HUES6 (cell line): ENCODE measurements at regions not wholly inside any gene's neighbourhood (a gene's known extent, or its start where the extent isn't known, plus 50 kb on each side); places are given as distances from the start of the nearest gene placed in this dataset.
"Not testable (repeated sequence)": the region's sequence is repeated elsewhere in the genome, so short reads cannot be mapped to it uniquely, and the experiment has no call there.

Experiments
- H3K27ac ChIP-seq: 2 replicates; pipeline ENCODE4 v1.7.0; 2013; ENCODE audit warnings: low read depth, mild to moderate bottlenecking, low read length, inconsistent platforms
- H3K27me3 ChIP-seq: 2 replicates; pipeline ENCODE4 v1.6.1; 2013; ENCODE audit warnings: low read length; ENCODE audit not compliant: control insufficient read depth, insufficient read depth
- H3K36me3 ChIP-seq: 2 replicates; pipeline ENCODE4 v1.6.1; 2013; ENCODE audit warnings: low read length; ENCODE audit not compliant: control insufficient read depth, insufficient read depth
- H3K4me1 ChIP-seq: 2 replicates; pipeline ENCODE4 v1.6.1; 2013; ENCODE audit warnings: low read length; ENCODE audit not compliant: control insufficient read depth, insufficient read depth
- H3K4me3 ChIP-seq: 2 replicates; pipeline ENCODE4 v1.5.1; 2013; ENCODE audit warnings: low read depth, low read length
- H3K9ac ChIP-seq: one replicate; pipeline ENCODE4 v1.6.1; 2013; ENCODE audit warnings: mild to moderate bottlenecking, low read length
- H3K9me3 ChIP-seq: 2 replicates; pipeline ENCODE4 v1.6.1; 2013; ENCODE audit warnings: low read depth, low read length; ENCODE audit not compliant: control insufficient read depth, insufficient read depth

DNA sequence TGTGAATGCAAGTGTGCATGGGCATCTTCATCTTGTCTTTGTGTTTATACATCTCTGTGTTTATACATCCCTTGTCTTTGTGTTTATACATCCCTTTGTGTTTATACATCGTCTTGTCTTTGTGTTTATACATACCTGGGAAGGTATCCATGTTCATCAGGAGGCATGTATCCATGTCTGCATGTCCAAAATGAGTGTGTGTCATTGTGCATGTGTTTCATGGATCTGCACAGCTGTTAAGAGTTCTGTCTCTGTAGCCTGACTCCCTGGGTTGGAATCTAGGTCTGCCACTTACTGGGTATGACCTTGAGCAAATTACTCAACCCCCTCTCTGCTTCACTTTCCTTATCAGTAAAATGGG lies 50.1 kb upstream of the SIRPA start:
- Histone ChIP-seq H3K9me3 (peaks cover under 1% of the 10 kb centered on the region; the same call in 1 of the 2 replicates), H3K4me1 (peaks cover 14% of the 10 kb centered on the region; the same call in 1 of the 2 replicates), H3K27me3 (no peaks in the 10 kb centered on the region), H3K36me3 (no peaks in the 10 kb centered on the region), H3K9ac (no peak overlapping the region), H3K27ac (no peak overlapping the region), H3K4me3 (no peak overlapping the region)

DNA sequence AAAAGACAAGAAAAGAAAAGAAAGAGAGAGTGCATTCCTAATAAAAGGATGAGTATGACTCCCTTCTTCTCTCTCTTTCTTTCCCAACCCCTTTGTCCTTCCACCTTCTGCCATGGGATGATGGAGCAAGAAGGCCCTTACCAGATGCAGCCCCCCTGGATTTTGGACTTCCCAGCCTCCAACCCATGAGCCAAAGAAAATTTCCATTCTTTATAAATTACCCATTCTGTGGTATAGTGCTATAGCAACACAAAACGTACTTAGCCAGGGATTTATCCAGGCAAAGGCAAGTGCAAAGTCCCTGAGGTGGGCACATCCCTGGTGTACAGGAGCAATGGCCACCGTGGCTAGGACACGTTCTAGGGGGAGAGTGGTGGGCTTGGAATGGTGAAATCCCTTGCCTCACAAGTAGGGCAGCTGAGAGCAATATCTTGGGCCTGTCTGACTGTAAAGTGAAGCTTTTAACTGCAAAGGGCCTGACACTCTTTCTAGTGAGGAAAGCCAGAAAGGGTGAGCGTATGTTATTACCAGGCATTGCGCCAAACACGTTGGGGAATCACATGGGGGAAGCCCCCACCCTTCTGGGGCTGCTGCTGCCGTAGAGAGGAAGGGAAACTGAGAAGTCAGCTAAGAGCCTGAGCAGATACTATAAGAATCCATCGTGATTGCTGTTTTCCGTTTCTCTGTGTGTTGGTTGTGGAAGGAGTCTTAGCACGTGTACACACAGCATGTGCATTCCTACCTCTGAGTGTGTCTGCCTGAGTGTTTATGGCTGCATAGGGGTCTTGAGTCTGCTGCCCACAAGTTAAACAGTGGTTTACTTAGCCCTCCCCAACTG lies 50.7 kb upstream of the SIRPA start:
- H3K36me3 ChIP-seq: no peaks in the 10 kb centered on the region
- H3K27me3 ChIP-seq: no peaks in the 10 kb centered on the region
- no peak overlapping the region for H3K27ac ChIP-seq
- H3K9ac ChIP-seq: no peak overlapping the region
- H3K9me3 ChIP-seq: peaks cover 2% of the 10 kb centered on the region; the same call in 1 of the 2 replicates
- peaks cover 15% of the 10 kb centered on the region; the same call in 1 of the 2 replicates for H3K4me1 ChIP-seq
- no peak overlapping the region for H3K4me3 ChIP-seq

DNA sequence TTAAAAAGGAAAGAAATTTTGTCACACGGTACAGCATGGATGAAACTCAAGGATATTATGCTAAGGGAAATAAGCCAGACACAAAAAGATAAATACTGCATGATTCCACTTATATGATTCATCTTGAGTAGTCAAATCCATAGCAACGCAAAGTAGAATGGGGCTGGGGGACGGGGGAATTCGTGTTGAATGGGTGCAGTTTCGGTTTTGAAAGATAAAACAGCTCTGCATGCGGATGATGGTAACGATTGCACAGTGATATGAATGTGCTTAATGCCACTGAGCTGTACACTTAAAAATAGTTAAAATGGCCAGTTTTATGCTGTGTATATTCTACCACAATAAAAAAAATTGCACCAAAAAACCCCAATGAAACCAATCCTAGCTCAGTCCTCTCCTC lies 52.9 kb upstream of the SIRPA start:
- Histone ChIP-seq H3K27me3 (no peaks in the 10 kb centered on the region), H3K36me3 (no peaks in the 10 kb centered on the region), H3K27ac (no peak overlapping the region), H3K4me3 (no peak overlapping the region), H3K9me3 (peaks cover 9% of the 10 kb centered on the region; the same call in 1 of the 2 replicates), H3K9ac (no peak overlapping the region), H3K4me1 (peaks cover 27% of the 10 kb centered on the region; the same call in 1 of the 2 replicates)

DNA sequence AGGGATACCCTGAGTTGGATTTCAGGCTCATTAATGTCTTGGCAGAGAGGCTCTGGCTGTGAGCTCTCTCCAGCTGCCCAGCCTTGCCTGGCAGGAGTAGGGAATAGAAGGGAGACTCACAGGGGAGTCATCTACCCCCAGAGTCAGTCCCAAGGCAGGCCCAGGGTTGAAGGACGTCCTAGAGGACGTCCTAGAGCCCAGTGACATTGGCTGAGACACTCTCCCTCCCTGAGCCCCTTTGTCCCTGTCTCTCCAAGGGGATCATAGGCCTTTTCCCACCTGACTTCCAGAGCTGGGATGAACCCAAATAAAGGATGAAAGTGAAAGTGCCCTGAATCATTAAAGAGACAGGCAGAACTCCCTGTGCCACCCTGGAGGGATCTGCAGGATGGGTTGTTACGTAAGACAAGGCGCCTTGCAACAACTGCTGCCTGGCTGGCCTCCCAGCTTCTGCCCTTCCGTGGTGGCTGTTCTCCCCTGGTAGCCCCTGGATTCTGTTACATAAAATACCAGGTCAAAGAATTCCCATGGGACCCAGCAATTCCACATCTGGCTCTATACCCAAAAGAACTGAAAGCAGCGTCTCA lies 53.6 kb upstream of the SIRPA start:
- H3K9ac ChIP-seq: no peak overlapping the region
- peaks cover 9% of the 10 kb centered on the region; the same call in 1 of the 2 replicates for H3K9me3 ChIP-seq
- no peak overlapping the region for H3K27ac ChIP-seq
- H3K4me3 ChIP-seq: no peak overlapping the region
- H3K36me3 ChIP-seq: no peaks in the 10 kb centered on the region
- peaks cover 27% of the 10 kb centered on the region; the same call in 1 of the 2 replicates for H3K4me1 ChIP-seq
- no peaks in the 10 kb centered on the region for H3K27me3 ChIP-seq

DNA sequence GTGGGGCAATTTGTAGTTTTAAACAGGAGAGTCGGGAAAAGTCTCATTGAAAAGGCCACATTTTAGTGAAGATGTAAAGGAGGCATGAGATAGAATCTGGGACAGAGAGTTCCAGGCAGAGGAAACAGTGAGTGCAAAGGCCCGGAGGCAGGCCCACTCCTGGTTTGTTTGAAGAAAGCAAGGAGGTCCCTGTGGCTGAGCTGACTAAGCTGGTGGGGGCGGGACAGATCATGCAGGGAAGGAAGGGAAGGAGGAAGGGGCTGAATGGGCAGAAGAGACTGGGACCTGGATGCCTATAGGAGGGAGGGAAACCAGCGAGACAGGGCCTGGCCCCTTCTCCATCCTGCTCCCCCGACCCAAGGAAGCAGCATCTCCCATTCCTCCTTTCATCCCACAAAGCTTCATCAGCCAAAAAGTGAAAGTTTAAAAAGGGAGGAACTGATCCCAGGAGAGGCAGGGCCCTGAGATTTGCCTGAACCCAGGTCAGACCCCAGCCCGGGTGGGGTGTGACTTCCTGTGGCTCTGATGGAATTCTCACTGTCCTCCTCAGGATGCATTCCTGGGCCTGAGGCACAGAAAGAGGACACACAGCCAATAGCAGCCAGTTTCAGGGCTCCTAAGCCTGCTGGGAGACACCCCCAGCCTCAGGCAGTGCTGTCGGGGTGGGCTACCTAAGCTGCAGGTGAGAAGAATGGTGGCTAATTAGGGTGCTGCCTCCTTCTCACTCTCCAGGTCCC lies 54.2 kb upstream of the SIRPA start:
- Histone ChIP-seq H3K4me1 (peaks cover 27% of the 10 kb centered on the region; the same call in 1 of the 2 replicates), H3K27me3 (no peaks in the 10 kb centered on the region), H3K27ac (no peak overlapping the region), H3K36me3 (no peaks in the 10 kb centered on the region), H3K9me3 (peaks cover 9% of the 10 kb centered on the region; the same call in 1 of the 2 replicates), H3K4me3 (no peak overlapping the region), H3K9ac (no peak overlapping the region)

DNA sequence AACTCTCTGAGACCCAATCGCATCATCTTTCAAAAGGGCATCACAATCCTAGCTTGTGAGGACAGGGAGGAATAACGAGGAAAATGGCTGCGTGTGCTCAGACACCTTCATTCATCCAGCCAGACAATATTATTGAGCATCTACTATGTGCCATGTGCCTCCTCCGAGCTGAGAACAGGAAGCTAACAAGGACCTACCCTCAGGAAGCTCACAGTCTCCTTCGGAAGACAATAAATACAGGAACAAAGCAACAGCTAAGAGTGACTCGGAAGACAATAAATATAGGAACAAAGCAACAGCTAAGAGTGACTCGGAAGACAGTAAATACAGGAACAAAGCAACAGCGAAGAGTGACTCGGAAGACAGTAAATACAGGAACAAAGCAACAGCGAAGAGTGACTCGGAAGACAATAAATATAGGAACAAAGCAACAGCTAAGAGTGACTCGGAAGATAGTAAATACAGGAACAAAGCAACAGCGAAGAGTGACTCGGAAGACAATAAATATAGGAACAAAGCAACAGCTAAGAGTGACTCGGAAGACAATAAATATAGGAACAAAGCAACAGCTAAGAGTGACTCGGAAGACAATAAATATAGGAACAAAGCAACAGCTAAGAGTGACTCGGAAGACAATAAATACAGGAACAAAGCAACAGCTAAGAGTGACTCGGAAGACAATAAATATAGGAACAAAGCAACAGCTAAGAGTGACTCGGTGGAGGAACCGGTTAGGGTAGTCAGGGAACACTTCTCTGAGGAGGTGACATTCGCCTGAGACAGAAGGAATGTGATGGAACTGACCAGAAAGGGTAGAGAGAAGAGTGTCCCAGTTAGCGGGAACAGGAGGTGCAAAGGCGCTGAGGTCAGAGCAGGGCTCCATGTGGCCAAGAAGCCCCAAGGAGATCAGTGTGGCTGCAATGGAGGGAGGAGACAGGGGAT lies 55.6 kb upstream of the SIRPA start:
- not testable (repeated sequence) for H3K9ac ChIP-seq, H3K4me3 ChIP-seq, H3K9me3 ChIP-seq, H3K27me3 ChIP-seq, H3K36me3 ChIP-seq
- H3K27ac ChIP-seq: peak overlapping the region; percentile 1; the same call in 1 of the 2 replicates
- H3K4me1 ChIP-seq: peaks cover 40% of the 10 kb centered on the region; the same call in 1 of the 2 replicates

DNA sequence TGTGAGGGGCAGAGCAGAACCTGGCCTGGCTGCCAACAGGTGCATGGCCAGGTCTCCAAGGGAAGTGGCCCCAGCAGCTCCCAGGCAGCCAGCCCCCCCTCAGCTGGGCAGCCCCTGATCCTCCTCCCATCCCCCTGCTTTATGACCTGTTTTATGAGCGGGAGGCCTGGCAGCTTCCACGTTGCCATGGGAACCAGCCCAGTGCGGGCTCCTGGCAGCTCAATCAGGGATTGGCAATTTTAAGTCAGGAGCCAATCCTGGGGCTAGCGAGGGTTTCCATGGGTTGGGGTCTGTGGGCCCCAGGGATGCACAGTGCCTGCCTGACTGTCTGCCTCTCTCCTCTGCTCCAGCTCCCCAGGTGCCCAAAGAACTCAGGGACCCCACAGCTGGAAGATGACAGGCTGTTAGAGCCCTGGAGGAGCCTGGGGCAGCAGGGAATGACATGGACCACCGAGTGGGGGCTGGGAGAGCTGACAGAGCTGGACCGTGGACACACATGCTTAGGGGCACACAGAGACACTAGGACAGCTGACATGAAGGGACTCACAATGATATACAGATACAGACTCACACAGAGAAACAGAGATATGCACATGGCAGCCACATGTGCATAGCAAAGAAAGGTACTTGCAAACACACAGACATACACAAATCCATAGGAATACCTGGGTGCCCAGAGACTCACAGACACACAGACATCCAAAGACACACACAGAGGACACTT lies 56.5 kb upstream of the SIRPA start:
- Histone ChIP-seq H3K4me1 (peaks cover 41% of the 10 kb centered on the region; the same call in 1 of the 2 replicates), H3K9ac (no peak overlapping the region), H3K27me3 (no peaks in the 10 kb centered on the region), H3K27ac (peak overlapping the region; percentile 1; the same call in 1 of the 2 replicates), H3K9me3 (peaks cover 9% of the 10 kb centered on the region; the same call in 1 of the 2 replicates), H3K4me3 (no peak overlapping the region), H3K36me3 (no peaks in the 10 kb centered on the region)

DNA sequence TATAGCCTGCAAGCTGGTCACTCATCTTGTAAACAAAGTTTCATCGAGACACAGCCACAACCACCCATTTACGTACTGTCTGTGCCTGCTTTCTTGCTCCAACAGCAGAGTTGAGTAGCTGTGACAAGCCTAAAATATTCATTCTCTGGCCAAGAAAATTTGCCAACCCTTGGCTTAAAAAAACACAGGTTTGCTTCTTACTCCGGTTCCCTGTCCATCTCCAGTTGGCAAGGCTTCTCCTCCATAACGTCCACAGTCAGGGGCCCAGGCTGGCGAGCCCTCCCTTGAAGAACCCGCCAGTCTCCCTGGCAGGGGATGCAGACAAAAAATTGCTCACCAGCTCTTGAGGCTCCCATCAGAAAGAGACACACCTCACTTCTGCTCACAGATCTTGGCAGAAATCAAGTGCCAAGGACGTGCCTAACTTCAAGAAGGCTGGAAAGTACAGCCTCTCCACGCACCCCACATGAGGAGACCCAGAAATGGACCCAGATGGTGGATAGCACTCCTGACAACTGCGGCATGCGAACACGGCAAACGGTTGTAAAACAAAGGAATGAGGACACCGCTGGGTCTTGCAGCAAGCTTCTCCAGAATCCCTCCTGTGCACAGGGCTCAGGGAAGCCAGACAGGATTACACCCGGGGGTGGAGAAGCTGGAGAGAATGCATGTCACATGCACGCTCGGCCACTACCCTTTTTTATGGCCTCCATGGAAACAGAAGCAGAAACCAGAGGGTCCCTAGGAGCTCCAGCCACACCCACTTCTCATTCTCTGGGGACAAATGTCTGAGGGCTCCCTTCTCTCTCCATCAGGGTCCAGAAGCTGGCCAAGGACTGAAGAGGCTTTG lies 59.8 kb upstream of the SIRPA start:
- no peaks in the 10 kb centered on the region for H3K36me3 ChIP-seq
- no peak overlapping the region for H3K27ac ChIP-seq
- H3K4me1 ChIP-seq: peaks cover 43% of the 10 kb centered on the region; the same call in 1 of the 2 replicates

More for the DNA sequence above, 59.8 kb upstream of the SIRPA start:
- Histone ChIP-seq H3K9ac (no peak overlapping the region), H3K9me3 (peaks cover 9% of the 10 kb centered on the region; the same call in 1 of the 2 replicates), H3K27me3 (no peaks in the 10 kb centered on the region), H3K4me3 (no peak overlapping the region)
